ENCODE measurements at regions not wholly inside any gene's neighbourhood (a gene's known extent, or its start where the extent isn't known, plus 50 kb on each side); places are given as distances from the start of the nearest gene placed in this dataset.

GRCh38 chr21:28749536-28749935 is 243.1 kb downstream of the LTN1 start:
- H3K4me1 ChIP-seq (ENCODE audit: control insufficient read depth in 2 of 2, insufficient read depth in 2 of 2, low read length in 2 of 2): peaks cover 4 to 6% of the 10 kb centered on the region in 2 donors
- H3K9me3 Mint-ChIP-seq (ENCODE audit: insufficient read depth): no peaks in the 10 kb centered on the region
- intact Hi-C loops (cut with micrococcal nuclease): no loop called here
- ChIA-PET CTCF (interaction anchor here (1.1 to 1.3 kb wide), 2 partner anchors 9 to 234 kb away, joined by 3 read pairs; no protein-coding TSS in a partner anchor), POLR2A (no interaction called here)
- H3K4me3 Mint-ChIP-seq: no peak overlapping the region
- H4K20me1 ChIP-seq (ENCODE audit: control insufficient read depth, insufficient read depth, low read length, poor library complexity, severe bottlenecking): no peaks in the 10 kb centered on the region
- H3K4me2 ChIP-seq (replicated peaks; ENCODE audit: low read depth, low read length, poor library complexity, severe bottlenecking): no peak overlapping the region
- H3K9ac ChIP-seq (ENCODE audit: low read length): no peak overlapping the region
- DNase-seq (no peak), ATAC-seq (ENCODE audit: low read depth) (no peak)
- H3K4me3 ChIP-seq (ENCODE audit: control extremely low read depth in 1 of 5, extremely low read depth in 1 of 5, insufficient read depth in 1 of 5, low read depth in 2 of 5, low read length in 4 of 5): no peak overlapping the region
- no peak overlapping the region for H3K27ac ChIP-seq (ENCODE audit: low read length in 2 of 2)
- H3K79me2 ChIP-seq (ENCODE audit: control insufficient read depth, insufficient read depth, low read length): no peaks in the 10 kb centered on the region
- no peaks in the 10 kb centered on the region for H3K9me3 ChIP-seq (ENCODE audit: control extremely low read depth in 1 of 3, control insufficient read depth in 2 of 3, insufficient read depth in 1 of 3, low read length in 2 of 3)
- H3K27ac Mint-ChIP-seq: no peak overlapping the region
- H3K27me3 ChIP-seq (replicated peaks in 1 of 4; ENCODE audit: control extremely low read depth in 1 of 4, control insufficient read depth in 3 of 4, insufficient read depth in 4 of 4, low read length in 3 of 4): no peaks in the 10 kb centered on the region
- H3K4me1 Mint-ChIP-seq: no peaks in the 10 kb centered on the region
- H2AFZ ChIP-seq (ENCODE audit: insufficient read depth, low read depth, low read length, poor library complexity, severe bottlenecking): no peak overlapping the region
- WGBS (ENCODE audit: insufficient coverage): 100% methylated on average over 2 of the region's 3 CpGs
- no peaks in the 10 kb centered on the region for H3K27me3 Mint-ChIP-seq
- TF ChIP-seq EZH2 (IDR thresholded peaks at IDR 0.05; ENCODE audit: borderline replicate concordance, insufficient read depth, low read depth, low read length, poor library complexity, severe bottlenecking): no peak
- no peak for TF ChIP-seq CTCF (IDR thresholded peaks at IDR 0.05)
- no peaks in the 10 kb centered on the region for H3K36me3 ChIP-seq (replicated peaks in 1 of 2; ENCODE audit: control extremely low read depth in 1 of 2, control insufficient read depth in 1 of 2, extremely low read depth in 1 of 2, insufficient read depth in 2 of 2, low read length in 1 of 2)

GRCh38 chr21:28747464-28747863 is 245.2 kb downstream of the LTN1 start:
- intact Hi-C loops (cut with micrococcal nuclease): no loop called here
- Histone ChIP-seq H2AFZ (ENCODE audit: insufficient read depth, low read depth, low read length, poor library complexity, severe bottlenecking) (no peak overlapping the region), H3K9me3 (ENCODE audit: control extremely low read depth in 1 of 3, control insufficient read depth in 2 of 3, insufficient read depth in 1 of 3, low read length in 2 of 3) (no peaks in the 10 kb centered on the region), H3K9ac (ENCODE audit: low read length) (no peak overlapping the region), H3K4me1 (ENCODE audit: control insufficient read depth in 2 of 2, insufficient read depth in 2 of 2, low read length in 2 of 2) (peaks cover 4 to 6% of the 10 kb centered on the region in 2 donors), H3K27ac (ENCODE audit: low read length in 2 of 2) (no peak overlapping the region), H4K20me1 (ENCODE audit: control insufficient read depth, insufficient read depth, low read length, poor library complexity, severe bottlenecking) (no peaks in the 10 kb centered on the region), H3K36me3 (replicated peaks in 1 of 2; ENCODE audit: control extremely low read depth in 1 of 2, control insufficient read depth in 1 of 2, extremely low read depth in 1 of 2, insufficient read depth in 2 of 2, low read length in 1 of 2) (no peaks in the 10 kb centered on the region), H3K4me2 (replicated peaks; ENCODE audit: low read depth, low read length, poor library complexity, severe bottlenecking) (no peak overlapping the region), H3K4me3 (ENCODE audit: control extremely low read depth in 1 of 5, extremely low read depth in 1 of 5, insufficient read depth in 1 of 5, low read depth in 2 of 5, low read length in 4 of 5) (no peak overlapping the region), H3K79me2 (ENCODE audit: control insufficient read depth, insufficient read depth, low read length) (no peaks in the 10 kb centered on the region), H3K27me3 (replicated peaks in 1 of 4; ENCODE audit: control extremely low read depth in 1 of 4, control insufficient read depth in 3 of 4, insufficient read depth in 4 of 4, low read length in 3 of 4) (no peaks in the 10 kb centered on the region)
- DNase-seq (no peak), ATAC-seq (ENCODE audit: low read depth) (no peak)
- no peaks in the 10 kb centered on the region for H3K9me3 Mint-ChIP-seq (ENCODE audit: insufficient read depth)
- ChIA-PET POLR2A (no interaction called here), CTCF (no interaction called here)
- WGBS (ENCODE audit: insufficient coverage): 80% methylated on average over 1 of the region's 1 CpG
- no peaks in the 10 kb centered on the region for H3K4me1 Mint-ChIP-seq
- H3K27ac Mint-ChIP-seq: no peak overlapping the region
- TF ChIP-seq EZH2 (IDR thresholded peaks at IDR 0.05; ENCODE audit: borderline replicate concordance, insufficient read depth, low read depth, low read length, poor library complexity, severe bottlenecking): no peak
- TF ChIP-seq CTCF (IDR thresholded peaks at IDR 0.05): no peak
- no peak overlapping the region for H3K4me3 Mint-ChIP-seq
- H3K27me3 Mint-ChIP-seq: no peaks in the 10 kb centered on the region
